Spinal cord (tissue), 9 donors: ENCODE measurements at regions not wholly inside any gene's neighbourhood (a gene's known extent, or its start where the extent isn't known, plus 50 kb on each side); places are given as distances from the start of the nearest gene placed in this dataset.

Experiments
- DNase-seq, 6 donors: peaks; one replicate each; pipeline versions ENCODE4 v3.0.0 to v3.0.0-alpha.2; 2013 to 2015; ENCODE audit warnings: low spot score in 6 of 6, low read depth in 4 of 6
- H3K27ac ChIP-seq: one replicate; pipeline ENCODE4 v1.5.1; 2013; ENCODE audit warnings: low read depth, low read length, control low read depth
- H3K27me3 ChIP-seq: one replicate; pipeline ENCODE4 v1.6.1; 2013; ENCODE audit warnings: low read length; ENCODE audit not compliant: control insufficient read depth, insufficient read depth
- H3K36me3 ChIP-seq: one replicate; pipeline ENCODE4 v1.6.1; 2013; ENCODE audit warnings: low read length; ENCODE audit not compliant: control insufficient read depth, insufficient read depth
- H3K4me1 ChIP-seq: one replicate; pipeline ENCODE4 v1.6.1; 2013; ENCODE audit warnings: low read length; ENCODE audit not compliant: control insufficient read depth, insufficient read depth
- H3K4me3 ChIP-seq: one replicate; pipeline ENCODE4 v1.5.1; 2013; ENCODE audit warnings: low read depth, low read length, control low read depth
- H3K9me3 ChIP-seq: one replicate; pipeline ENCODE4 v1.6.1; 2013; ENCODE audit warnings: low read length; ENCODE audit not compliant: control insufficient read depth, insufficient read depth
- WGBS: methylation state at CpG from one replicate; pipeline ENCODE4 v1.1.5; 2013; ENCODE audit warnings: missing lambda C conversion rate; ENCODE audit not compliant: insufficient coverage; 5-methylcytosine and 5-hydroxymethylcytosine counted together
- donor health status: healthy.

DNA sequence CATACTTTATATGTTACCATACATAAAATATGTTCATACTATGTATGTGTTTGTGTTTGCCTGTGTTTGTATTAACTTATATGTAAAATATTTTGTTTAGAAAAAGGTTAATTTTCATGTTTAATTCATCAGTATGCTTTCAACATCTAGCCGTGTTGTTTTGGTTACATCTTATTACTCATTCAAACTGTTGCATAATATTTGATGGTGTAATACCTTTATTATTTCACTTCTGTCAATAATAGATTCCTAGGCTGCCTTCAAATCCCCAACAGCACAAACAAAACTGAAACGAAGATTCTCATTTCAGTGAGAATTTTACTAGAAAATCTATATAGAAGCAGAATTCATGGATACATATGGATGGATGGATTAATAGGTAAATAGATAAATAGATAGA is 462.3 kb upstream of the ADGRL3 start:
- no peaks in the 10 kb centered on the region for H3K36me3 ChIP-seq
- no peak overlapping the region for H3K27ac ChIP-seq
- DNase-seq = no peak
- WGBS = no CpG with 5 or more reads among the region's 2 CpGs
- no peak overlapping the region for H3K4me3 ChIP-seq
- H3K9me3 ChIP-seq = peaks cover 3% of the 10 kb centered on the region
- no peaks in the 10 kb centered on the region for H3K27me3 ChIP-seq
- no peaks in the 10 kb centered on the region for H3K4me1 ChIP-seq

DNA sequence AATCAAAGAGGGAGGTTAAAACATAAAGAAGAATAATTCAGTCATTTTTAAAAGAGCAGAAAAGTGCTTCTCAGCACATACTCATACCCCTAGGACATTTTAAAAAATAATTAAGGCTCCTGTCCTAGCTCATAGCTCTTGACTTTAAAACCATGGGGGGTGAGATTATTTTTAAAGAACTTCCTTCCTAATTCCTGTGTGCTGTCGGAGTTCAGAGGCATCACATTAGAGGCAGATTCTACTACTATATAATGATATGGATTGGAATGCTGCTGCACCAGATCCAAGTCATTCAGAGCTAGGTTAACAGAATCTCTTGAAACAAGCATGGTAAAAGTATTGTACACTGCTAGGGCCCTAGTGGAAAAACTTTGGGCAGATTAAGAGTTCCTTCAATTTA is 456.5 kb upstream of the ADGRL3 start:
- H3K36me3 ChIP-seq = no peaks in the 10 kb centered on the region
- H3K4me1 ChIP-seq = no peaks in the 10 kb centered on the region
- no CpG with 5 or more reads among the region's 1 CpG for WGBS

DNA sequence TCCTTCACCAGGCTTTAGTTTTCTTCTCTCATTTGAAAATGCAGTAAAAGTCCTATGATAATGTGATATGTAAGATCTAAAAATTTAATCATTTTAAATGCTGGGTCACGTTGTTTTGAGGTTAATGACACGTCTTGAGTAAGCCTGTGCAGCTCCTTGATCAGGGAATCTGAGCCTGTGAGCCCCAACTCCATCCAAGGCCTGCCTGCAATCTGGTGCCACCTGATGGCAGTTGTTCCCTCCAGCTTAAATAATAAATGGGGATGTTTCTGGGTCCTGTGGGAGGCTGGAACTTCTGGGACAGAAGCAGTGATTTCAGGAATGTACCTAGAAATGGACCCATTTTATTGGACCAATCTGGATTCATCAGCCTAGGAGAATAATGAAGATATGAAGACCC is 455.4 kb upstream of the ADGRL3 start:
- no peaks in the 10 kb centered on the region for H3K4me1 ChIP-seq
- 63% methylated on average over 2 of the region's 2 CpGs for WGBS
- H3K9me3 ChIP-seq = no peaks in the 10 kb centered on the region
- DNase-seq = no peak
- H3K36me3 ChIP-seq = no peaks in the 10 kb centered on the region
- H3K27ac ChIP-seq = no peak overlapping the region
- H3K4me3 ChIP-seq = no peak overlapping the region
- H3K27me3 ChIP-seq = no peaks in the 10 kb centered on the region

More for the DNA sequence above, 456.5 kb upstream of the ADGRL3 start:
- Histone ChIP-seq H3K9me3 (no peaks in the 10 kb centered on the region), H3K27ac (no peak overlapping the region), H3K27me3 (no peaks in the 10 kb centered on the region), H3K4me3 (no peak overlapping the region)
- DNase-seq = no peak

- no peak overlapping the region for H3K27ac ChIP-seq
- H3K36me3 ChIP-seq = no peaks in the 10 kb centered on the region
- H3K9me3 ChIP-seq = no peaks in the 10 kb centered on the region
- WGBS = no CpG with 5 or more reads among the region's 3 CpGs
- no peak overlapping the region for H3K4me3 ChIP-seq
- no peaks in the 10 kb centered on the region for H3K4me1 ChIP-seq
- no peaks in the 10 kb centered on the region for H3K27me3 ChIP-seq
- DNase-seq = no peak
Measured at GRCh38 chr4:60745800-60746571, 454.1 kb upstream of the ADGRL3 start.

DNA sequence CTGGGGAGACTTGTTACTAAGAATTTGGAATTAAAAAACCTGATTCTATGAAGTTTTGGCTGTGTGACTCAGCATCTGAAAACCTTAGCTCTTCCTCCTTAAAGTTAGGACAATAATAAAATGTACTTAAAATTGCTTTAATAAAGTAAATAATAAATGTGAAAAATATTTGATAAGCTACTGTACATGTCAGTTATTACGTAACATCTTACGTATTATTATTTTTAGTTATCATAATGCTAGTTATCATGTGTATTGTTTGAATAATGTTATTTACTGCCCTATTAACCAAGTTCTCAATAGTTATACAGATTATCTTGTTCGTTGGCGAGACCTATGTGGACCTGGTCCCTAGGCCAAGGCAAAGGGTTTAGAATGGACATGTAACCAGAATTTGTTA is 449.2 kb upstream of the ADGRL3 start:
- Histone ChIP-seq H3K9me3 (peaks cover under 1% of the 10 kb centered on the region), H3K36me3 (no peaks in the 10 kb centered on the region), H3K27ac (no peak overlapping the region), H3K4me3 (no peak overlapping the region), H3K4me1 (no peaks in the 10 kb centered on the region), H3K27me3 (no peaks in the 10 kb centered on the region)
- WGBS = no CpG with 5 or more reads among the region's 4 CpGs
- DNase-seq = no peak

DNA sequence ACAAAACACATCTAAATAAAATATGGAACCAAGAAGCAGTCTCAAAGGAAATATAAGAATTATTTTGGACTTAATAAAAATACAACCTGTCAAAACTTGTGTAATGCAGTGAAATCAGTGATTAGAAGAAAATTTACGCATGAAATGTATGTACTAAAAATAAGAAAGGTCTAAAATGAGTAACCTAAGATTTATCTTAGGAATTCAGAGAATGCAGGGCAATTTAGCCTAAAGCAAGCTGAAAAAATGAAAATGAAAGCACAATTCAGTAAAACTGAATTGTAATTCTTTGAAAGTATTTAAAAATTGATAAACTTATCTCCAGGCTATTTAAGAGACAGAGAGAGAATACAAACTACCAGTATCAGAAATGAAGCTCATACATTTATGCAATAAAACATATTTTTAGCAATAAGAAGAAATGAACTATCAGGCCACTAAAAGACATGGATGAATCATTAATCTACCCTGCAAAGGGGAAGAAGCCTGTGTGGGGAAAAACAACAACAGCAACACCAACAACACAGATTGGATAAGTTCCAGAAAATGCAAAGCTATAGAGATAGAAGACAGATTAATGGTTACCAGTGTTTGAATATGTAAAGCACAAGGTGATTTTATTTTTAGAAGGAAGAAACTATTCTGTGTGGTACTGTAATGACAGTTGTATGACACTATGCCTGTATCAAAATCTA is 442.0 kb upstream of the ADGRL3 start:
- Histone ChIP-seq H3K9me3 (peaks cover 6% of the 10 kb centered on the region), H3K4me3 (no peak overlapping the region), H3K27me3 (no peaks in the 10 kb centered on the region), H3K4me1 (no peaks in the 10 kb centered on the region), H3K27ac (no peak overlapping the region), H3K36me3 (no peaks in the 10 kb centered on the region)
- WGBS = no CpG with 5 or more reads among the region's 1 CpG
- DNase-seq = no peak

GRCh38 chr4:60759518-60760245 is 440.4 kb upstream of the ADGRL3 start:
- Histone ChIP-seq H3K36me3 (no peaks in the 10 kb centered on the region), H3K27ac (no peak overlapping the region), H3K27me3 (no peaks in the 10 kb centered on the region), H3K4me3 (no peak overlapping the region), H3K9me3 (peaks cover 6% of the 10 kb centered on the region), H3K4me1 (no peaks in the 10 kb centered on the region)
- 87% methylated on average over 3 of the region's 4 CpGs for WGBS
- DNase-seq = no peak

GRCh38 chr4:60780874-60781273 is 419.3 kb upstream of the ADGRL3 start:
- Histone ChIP-seq H3K27me3 (no peaks in the 10 kb centered on the region), H3K9me3 (no peaks in the 10 kb centered on the region), H3K4me1 (no peaks in the 10 kb centered on the region), H3K4me3 (no peak overlapping the region), H3K27ac (no peak overlapping the region), H3K36me3 (no peaks in the 10 kb centered on the region)
- no peak for DNase-seq
- WGBS = no CpG with 5 or more reads among the region's 3 CpGs

DNA sequence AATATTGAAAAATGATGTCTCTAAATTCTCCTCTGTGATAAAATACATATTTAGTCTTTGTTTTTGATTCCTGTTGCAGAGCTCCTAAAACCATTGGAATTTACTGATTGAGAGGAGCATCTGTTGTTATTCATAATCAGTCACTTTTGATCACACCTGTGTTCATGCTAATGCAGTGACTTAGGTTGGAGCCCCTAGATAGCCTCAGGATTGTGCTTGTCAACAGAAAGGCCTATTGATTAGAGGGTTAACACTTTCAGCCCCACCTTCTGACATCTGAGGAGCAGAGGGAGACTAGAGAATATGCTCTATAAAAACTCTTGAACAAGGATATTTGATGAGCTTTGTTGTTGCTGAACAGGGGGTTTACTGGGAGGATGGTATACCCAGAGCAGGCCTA is 409.5 kb upstream of the ADGRL3 start:
- H3K36me3 ChIP-seq = no peaks in the 10 kb centered on the region
- no peaks in the 10 kb centered on the region for H3K4me1 ChIP-seq
- H3K9me3 ChIP-seq = no peaks in the 10 kb centered on the region
- no peak overlapping the region for H3K27ac ChIP-seq
- no peaks in the 10 kb centered on the region for H3K27me3 ChIP-seq
- no peak for DNase-seq
- no peak overlapping the region for H3K4me3 ChIP-seq
